ENCODE measurements at regions not wholly inside any gene's neighbourhood (a gene's known extent, or its start where the extent isn't known, plus 50 kb on each side); places are given as distances from the start of the nearest gene placed in this dataset.

DNA sequence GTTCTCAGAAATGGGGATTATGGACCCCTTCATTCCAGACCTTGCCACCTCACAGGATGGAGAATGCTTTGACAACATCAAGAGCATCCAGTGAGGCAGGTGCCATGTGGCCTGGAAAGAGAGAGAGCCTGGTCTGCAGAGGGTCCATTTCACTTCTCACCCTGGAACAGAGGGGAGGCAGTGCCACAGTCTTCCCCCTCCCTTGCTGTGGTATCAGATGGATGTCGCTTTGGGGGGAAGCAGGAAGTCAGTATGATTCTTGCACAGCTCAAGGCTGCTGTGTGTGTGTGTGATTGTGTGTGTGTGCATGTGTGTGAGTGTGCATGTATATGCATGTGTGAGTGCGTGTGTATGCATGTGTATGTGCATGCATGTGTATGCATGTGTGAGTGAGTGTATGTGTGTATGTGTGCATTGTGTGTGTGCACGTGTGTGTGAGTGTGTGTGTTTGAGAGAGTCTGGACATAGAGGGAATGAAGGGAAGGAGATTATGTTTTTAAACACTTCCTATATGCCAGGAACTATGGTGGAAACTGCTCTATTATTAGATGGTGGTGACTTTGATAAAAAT, 328.6 kb upstream of the CLNK start:
- no peaks in the 10 kb centered on the region for H3K4me1 ChIP-seq
- intact Hi-C loops (cut with micrococcal nuclease) = no loop called here
- H3K36me3 ChIP-seq = no peaks in the 10 kb centered on the region
- H3K4me3 ChIP-seq = no peak overlapping the region
- TF ChIP-seq, protein P1, sequence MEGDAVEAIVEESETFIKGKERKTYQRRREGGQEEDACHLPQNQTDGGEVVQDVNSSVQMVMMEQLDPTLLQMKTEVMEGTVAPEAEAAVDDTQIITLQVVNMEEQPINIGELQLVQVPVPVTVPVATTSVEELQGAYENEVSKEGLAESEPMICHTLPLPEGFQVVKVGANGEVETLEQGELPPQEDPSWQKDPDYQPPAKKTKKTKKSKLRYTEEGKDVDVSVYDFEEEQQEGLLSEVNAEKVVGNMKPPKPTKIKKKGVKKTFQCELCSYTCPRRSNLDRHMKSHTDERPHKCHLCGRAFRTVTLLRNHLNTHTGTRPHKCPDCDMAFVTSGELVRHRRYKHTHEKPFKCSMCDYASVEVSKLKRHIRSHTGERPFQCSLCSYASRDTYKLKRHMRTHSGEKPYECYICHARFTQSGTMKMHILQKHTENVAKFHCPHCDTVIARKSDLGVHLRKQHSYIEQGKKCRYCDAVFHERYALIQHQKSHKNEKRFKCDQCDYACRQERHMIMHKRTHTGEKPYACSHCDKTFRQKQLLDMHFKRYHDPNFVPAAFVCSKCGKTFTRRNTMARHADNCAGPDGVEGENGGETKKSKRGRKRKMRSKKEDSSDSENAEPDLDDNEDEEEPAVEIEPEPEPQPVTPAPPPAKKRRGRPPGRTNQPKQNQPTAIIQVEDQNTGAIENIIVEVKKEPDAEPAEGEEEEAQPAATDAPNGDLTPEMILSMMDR (IDR thresholded peaks at IDR 0.05; ENCODE audit: borderline replicate concordance) = no peak
- DNase-seq = no peak
- H3K9me3 ChIP-seq (replicated peaks) = peaks cover 11% of the 10 kb centered on the region
- H3K27me3 ChIP-seq (ENCODE audit: low read depth) = peaks cover 4% of the 10 kb centered on the region
- no peak overlapping the region for H3K27ac ChIP-seq (replicated peaks)

DNA sequence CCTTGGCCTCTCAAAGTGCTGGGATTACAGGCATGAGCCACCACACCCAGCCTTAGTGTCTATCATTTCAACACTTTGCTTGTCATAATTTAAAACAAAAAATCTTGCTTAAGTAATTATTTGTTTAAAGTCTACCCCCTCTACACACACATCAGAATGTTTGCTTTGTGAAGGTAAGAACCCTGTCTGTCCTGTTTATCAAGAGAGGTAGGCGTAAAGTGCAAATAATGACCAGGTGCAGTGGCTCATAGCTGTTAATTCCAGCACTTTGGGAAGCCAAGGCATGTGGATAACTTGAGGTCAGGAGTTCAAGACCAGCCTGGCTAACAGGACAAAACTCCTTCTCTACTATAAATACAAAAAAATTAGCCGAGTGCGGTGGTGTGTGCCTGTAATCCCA, 326.7 kb upstream of the CLNK start:
- intact Hi-C loops (cut with micrococcal nuclease) = no loop called here
- TF ChIP-seq, protein P1 (IDR thresholded peaks at IDR 0.05; ENCODE audit: borderline replicate concordance) = no peak
- H3K9me3 ChIP-seq (replicated peaks) = peaks cover 15% of the 10 kb centered on the region
- H3K4me3 ChIP-seq = no peak overlapping the region
- H3K27me3 ChIP-seq (ENCODE audit: low read depth) = peaks cover 16% of the 10 kb centered on the region
- DNase-seq = no peak
- no peaks in the 10 kb centered on the region for H3K36me3 ChIP-seq
- H3K4me1 ChIP-seq = no peaks in the 10 kb centered on the region
- H3K27ac ChIP-seq (replicated peaks) = no peak overlapping the region

DNA sequence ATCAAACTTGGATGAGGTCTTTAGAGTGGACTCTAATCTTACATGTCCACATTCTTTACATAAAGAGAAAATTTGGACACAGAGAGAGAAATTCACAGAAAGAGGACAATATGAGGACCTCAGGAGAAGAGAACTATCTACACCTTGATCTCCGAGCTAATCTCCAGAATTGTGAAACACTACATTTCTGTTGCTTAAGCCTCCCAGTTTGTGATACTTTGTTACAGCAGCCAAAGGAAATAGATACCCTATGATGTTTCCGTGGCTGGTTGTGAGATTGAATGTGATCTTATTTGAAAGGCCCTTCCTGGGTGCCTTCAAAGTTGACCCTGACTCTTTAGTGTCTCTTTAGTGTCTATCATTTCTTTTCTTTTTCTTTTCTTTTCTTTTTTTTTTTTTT, 326.1 kb upstream of the CLNK start:
- Histone ChIP-seq H3K9me3 (replicated peaks) (peaks cover 15% of the 10 kb centered on the region), H3K27me3 (ENCODE audit: low read depth) (peaks cover 19% of the 10 kb centered on the region), H3K36me3 (no peaks in the 10 kb centered on the region), H3K27ac (replicated peaks) (no peak overlapping the region), H3K4me3 (no peak overlapping the region), H3K4me1 (no peaks in the 10 kb centered on the region)
- no peak for DNase-seq
- TF ChIP-seq, protein P1 (IDR thresholded peaks at IDR 0.05; ENCODE audit: borderline replicate concordance) = no peak
- intact Hi-C loops (cut with micrococcal nuclease) = no loop called here

DNA sequence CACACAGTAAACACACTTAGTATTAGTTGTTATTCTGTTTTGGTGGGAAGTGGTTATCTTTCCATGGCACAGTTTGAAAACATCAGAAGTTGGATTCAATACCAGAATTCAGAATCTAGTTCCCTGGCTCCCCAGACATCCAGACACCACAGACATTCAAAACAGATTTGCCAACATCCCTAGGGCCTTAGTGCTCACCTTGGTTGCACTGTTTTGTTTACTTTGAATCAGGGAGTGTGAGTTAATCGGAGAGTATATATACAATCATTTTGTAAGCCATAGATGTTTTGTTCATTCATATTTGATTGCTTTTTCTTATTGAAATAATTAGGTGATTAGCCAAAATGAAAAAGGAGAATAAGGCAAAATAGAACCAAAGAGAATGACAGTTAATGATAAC, 324.7 kb upstream of the CLNK start:
- no peak overlapping the region for H3K4me3 ChIP-seq
- H3K4me1 ChIP-seq = no peaks in the 10 kb centered on the region
- H3K36me3 ChIP-seq = no peaks in the 10 kb centered on the region
- intact Hi-C loops (cut with micrococcal nuclease) = no loop called here
- H3K27ac ChIP-seq (replicated peaks) = no peak overlapping the region
- peaks cover 15% of the 10 kb centered on the region for H3K9me3 ChIP-seq (replicated peaks)
- TF ChIP-seq, protein P1 (IDR thresholded peaks at IDR 0.05; ENCODE audit: borderline replicate concordance) = no peak
- DNase-seq = no peak
- H3K27me3 ChIP-seq (ENCODE audit: low read depth) = peaks cover 25% of the 10 kb centered on the region

DNA sequence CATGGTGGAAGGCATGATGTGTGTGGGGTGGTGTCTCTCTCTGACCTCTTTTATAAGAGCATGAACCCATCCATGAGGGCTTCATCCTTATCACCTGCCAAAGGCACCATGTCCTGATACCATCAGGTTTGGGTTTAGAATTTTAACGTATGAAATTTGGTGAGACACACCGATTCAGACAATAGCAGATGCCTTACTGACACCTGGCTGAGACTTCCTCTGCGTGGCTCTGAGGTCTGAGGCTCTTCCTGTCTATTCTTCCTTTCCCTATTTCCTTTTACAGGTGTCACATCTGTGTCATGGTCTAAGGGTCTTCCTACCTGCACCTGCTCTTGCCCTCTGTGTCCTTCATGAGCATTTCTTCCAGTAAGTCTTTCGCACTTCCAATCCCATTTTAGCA, 320.7 kb upstream of the CLNK start:
- H3K4me1 ChIP-seq = no peaks in the 10 kb centered on the region
- H3K27ac ChIP-seq (replicated peaks) = no peak overlapping the region
- H3K36me3 ChIP-seq = no peaks in the 10 kb centered on the region
- DNase-seq = no peak
- TF ChIP-seq, protein P1 (IDR thresholded peaks at IDR 0.05; ENCODE audit: borderline replicate concordance) = no peak
- no peak overlapping the region for H3K4me3 ChIP-seq
- intact Hi-C loops (cut with micrococcal nuclease) = no loop called here
- peaks cover 15% of the 10 kb centered on the region for H3K9me3 ChIP-seq (replicated peaks)
- H3K27me3 ChIP-seq (ENCODE audit: low read depth) = peaks cover 21% of the 10 kb centered on the region
